Stomach (tissue), 4 donors: ENCODE measurements at regions not wholly inside any gene's neighbourhood (a gene's known extent, or its start where the extent isn't known, plus 50 kb on each side); places are given as distances from the start of the nearest gene placed in this dataset.

Experiments used
- EP300 ChIP-seq: sonication (generic); formaldehyde crosslinking; IDR thresholded peaks from one replicate; pipeline ENCODE4 v1.6.1; 2017; ENCODE audit warnings: antibody characterized with exemption
- POLR2A ChIP-seq, 4 donors: fragments of 450-650 bp; IDR thresholded peaks; one replicate each; pipeline ENCODE4 v1.6.1; 2016; ENCODE audit warnings: antibody characterized with exemption in 4 of 4, control low read depth in 2 of 4, mild to moderate bottlenecking in 1 of 4, moderate library complexity in 1 of 4
- TF ChIP-seq, protein P1 (sequence below), 7 experiments: fragments of 450-650 bp in 4 of 7; fragments of 200-600 bp in 3 of 7; sonication (generic) in 3 of 7; IDR thresholded peaks; one replicate each; pipeline ENCODE4 v1.5.1; 2016 to 2019; ENCODE audit warnings: antibody characterized with exemption in 7 of 7, control low read depth in 2 of 7, mild to moderate bottlenecking in 1 of 7

DNA sequence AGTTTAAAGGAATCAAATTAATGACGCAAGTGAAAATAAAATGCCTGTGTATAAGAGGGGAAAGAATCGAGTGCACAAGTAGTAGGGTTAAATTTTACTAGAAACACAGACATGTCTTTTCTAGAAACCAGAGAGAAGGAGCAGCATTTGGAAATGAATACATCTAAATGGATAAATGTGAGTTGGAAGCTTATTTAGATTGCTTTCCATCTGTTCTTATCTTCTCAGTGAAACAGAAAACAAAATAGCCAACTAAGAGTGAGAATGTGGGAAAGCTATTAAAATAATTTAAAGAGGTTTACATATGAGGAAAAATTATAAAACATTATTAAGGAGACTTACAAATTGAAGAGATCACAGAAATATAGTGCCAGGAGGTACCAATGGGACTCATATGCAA lies 1818.9 kb upstream of the FLRT2 start:
- TF ChIP-seq POLR2A (IDR thresholded peaks at IDR 0.05): no peak
- TF ChIP-seq, protein P1, sequence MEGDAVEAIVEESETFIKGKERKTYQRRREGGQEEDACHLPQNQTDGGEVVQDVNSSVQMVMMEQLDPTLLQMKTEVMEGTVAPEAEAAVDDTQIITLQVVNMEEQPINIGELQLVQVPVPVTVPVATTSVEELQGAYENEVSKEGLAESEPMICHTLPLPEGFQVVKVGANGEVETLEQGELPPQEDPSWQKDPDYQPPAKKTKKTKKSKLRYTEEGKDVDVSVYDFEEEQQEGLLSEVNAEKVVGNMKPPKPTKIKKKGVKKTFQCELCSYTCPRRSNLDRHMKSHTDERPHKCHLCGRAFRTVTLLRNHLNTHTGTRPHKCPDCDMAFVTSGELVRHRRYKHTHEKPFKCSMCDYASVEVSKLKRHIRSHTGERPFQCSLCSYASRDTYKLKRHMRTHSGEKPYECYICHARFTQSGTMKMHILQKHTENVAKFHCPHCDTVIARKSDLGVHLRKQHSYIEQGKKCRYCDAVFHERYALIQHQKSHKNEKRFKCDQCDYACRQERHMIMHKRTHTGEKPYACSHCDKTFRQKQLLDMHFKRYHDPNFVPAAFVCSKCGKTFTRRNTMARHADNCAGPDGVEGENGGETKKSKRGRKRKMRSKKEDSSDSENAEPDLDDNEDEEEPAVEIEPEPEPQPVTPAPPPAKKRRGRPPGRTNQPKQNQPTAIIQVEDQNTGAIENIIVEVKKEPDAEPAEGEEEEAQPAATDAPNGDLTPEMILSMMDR (IDR thresholded peaks at IDR 0.05): no peak
- TF ChIP-seq EP300: no peak
